Endodermal cell (in vitro differentiated cells): ENCODE measurements at regions not wholly inside any gene's neighbourhood (a gene's known extent, or its start where the extent isn't known, plus 50 kb on each side); places are given as distances from the start of the nearest gene placed in this dataset.

Source experiments
- DNase-seq: peaks from one replicate; pipeline ENCODE4 v3.0.0-alpha.2; 2017
- H3K27ac ChIP-seq: 2 replicates; pipeline ENCODE4 v1.5.1; 2013; ENCODE audit warnings: mild to moderate bottlenecking, low read depth, low read length, moderate library complexity
- H3K27me3 ChIP-seq: 2 replicates; pipeline ENCODE4 v1.6.1; 2013; ENCODE audit warnings: mild to moderate bottlenecking, low read length, moderate library complexity; ENCODE audit not compliant: insufficient read depth, control insufficient read depth, poor library complexity, severe bottlenecking
- H3K36me3 ChIP-seq: 2 replicates; pipeline ENCODE4 v1.7.0; 2013; ENCODE audit warnings: mild to moderate bottlenecking, low read length, moderate library complexity; ENCODE audit not compliant: control insufficient read depth, insufficient read depth
- H3K4me1 ChIP-seq: one replicate; pipeline ENCODE4 v1.7.0; 2013; ENCODE audit warnings: low read length; ENCODE audit not compliant: control insufficient read depth, insufficient read depth
- H3K4me3 ChIP-seq: 2 replicates; pipeline ENCODE4 v1.5.1; 2013; ENCODE audit warnings: mild to moderate bottlenecking, low read length, moderate library complexity
- H3K9ac ChIP-seq: 2 replicates; pipeline ENCODE4 v1.6.1; 2013; ENCODE audit warnings: mild to moderate bottlenecking, low read length, moderate library complexity; ENCODE audit not compliant: poor library complexity, severe bottlenecking; ENCODE audit errors: extremely low read depth
- H3K9me3 ChIP-seq: 2 replicates; pipeline ENCODE4 v1.6.1; 2013; ENCODE audit warnings: mild to moderate bottlenecking, low read length, moderate library complexity; ENCODE audit not compliant: control insufficient read depth
- H3K27ac Mint-ChIP-seq: 2 replicates; pipeline ENCODE4 v1.8.0; 2020; ENCODE audit warnings: mixed read lengths
- H3K27me3 Mint-ChIP-seq: 2 replicates; pipeline ENCODE4 v1.8.0; 2021; ENCODE audit warnings: mild to moderate bottlenecking, mixed read lengths; ENCODE audit not compliant: insufficient read depth
- H3K36me3 Mint-ChIP-seq: 2 replicates; pipeline ENCODE4 v1.8.0; 2020; ENCODE audit warnings: low read depth, mixed read lengths
- H3K4me1 Mint-ChIP-seq: 2 replicates; pipeline ENCODE4 v1.8.0; 2020; ENCODE audit warnings: mixed read lengths
- H3K4me3 Mint-ChIP-seq: 2 replicates; pipeline ENCODE4 v1.8.0; 2020; ENCODE audit warnings: mild to moderate bottlenecking, moderate library complexity, mixed read lengths
- H3K9me3 Mint-ChIP-seq: 2 replicates; pipeline ENCODE4 v1.8.0; 2020; ENCODE audit warnings: mild to moderate bottlenecking, mixed read lengths
- CTCF ChIP-seq: fragments of 200-600 bp; sonication (generic); conservative IDR thresholded peaks from 2 replicates; pipeline ENCODE4 v1.5.0; 2021; ENCODE audit warnings: antibody characterized with exemption, mild to moderate bottlenecking
- WGBS, 2 experiments: methylation state at CpG; one replicate each; pipeline versions ENCODE4 v1.1.5 to v1.1.7; 2013; ENCODE audit warnings: missing lambda C conversion rate in 2 of 2, mixed read lengths in 1 of 2; ENCODE audit not compliant: insufficient coverage in 1 of 2, insufficient read length in 1 of 2; 5-methylcytosine and 5-hydroxymethylcytosine counted together

DNA sequence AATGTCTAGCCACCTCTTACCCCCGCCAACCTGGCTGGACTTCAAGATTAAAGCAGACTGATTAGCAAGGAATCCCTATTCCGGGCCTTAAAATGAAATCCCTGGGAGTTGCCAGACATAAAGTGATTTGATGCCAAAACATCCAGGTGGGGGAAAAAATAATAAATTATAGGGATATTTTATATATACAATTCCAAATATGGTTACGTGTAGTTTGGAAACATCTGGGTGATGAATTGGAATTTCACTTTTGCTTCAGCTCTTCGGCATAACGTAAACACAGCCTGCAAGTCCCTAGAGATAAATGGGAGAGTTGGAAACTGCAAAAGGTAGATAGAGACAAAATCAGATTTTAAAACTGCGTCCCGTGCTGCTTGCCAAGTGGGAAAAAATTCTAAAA, 545.5 kb upstream of the MDFIC2 start:
- no peaks in the 10 kb centered on the region for H3K27me3 ChIP-seq
- H3K4me3 ChIP-seq = no peak overlapping the region
- H3K27ac ChIP-seq = no peak overlapping the region
- no peaks in the 10 kb centered on the region for H3K9me3 ChIP-seq
- H3K4me1 ChIP-seq = peaks cover 4% of the 10 kb centered on the region
- H3K9ac ChIP-seq = no peak overlapping the region
- Mint-ChIP-seq H3K9me3 (peaks cover 2% of the 10 kb centered on the region), H3K27ac (no peak overlapping the region), H3K4me3 (no peak overlapping the region), H3K36me3 (no peaks in the 10 kb centered on the region), H3K27me3 (no peaks in the 10 kb centered on the region), H3K4me1 (peaks cover 23% of the 10 kb centered on the region)
- WGBS, 2 experiments = 90 to 92% methylated on average over 5 to 7 of the region's 7 CpGs
- TF ChIP-seq CTCF = no peak
- no peak for DNase-seq
- H3K36me3 ChIP-seq = no peaks in the 10 kb centered on the region

- peaks cover 2% of the 10 kb centered on the region for H3K27me3 Mint-ChIP-seq
- H3K4me1 Mint-ChIP-seq = peaks cover 23% of the 10 kb centered on the region
- H3K9me3 Mint-ChIP-seq = peaks cover 2% of the 10 kb centered on the region
- H3K4me3 ChIP-seq = no peak overlapping the region
- no peak overlapping the region for H3K27ac Mint-ChIP-seq
- H3K9ac ChIP-seq = no peak overlapping the region
- H3K36me3 Mint-ChIP-seq = no peaks in the 10 kb centered on the region
- no peak for TF ChIP-seq CTCF
- no peaks in the 10 kb centered on the region for H3K36me3 ChIP-seq
- H3K4me3 Mint-ChIP-seq = no peak overlapping the region
- H3K9me3 ChIP-seq = no peaks in the 10 kb centered on the region
- no peaks in the 10 kb centered on the region for H3K27me3 ChIP-seq
- WGBS, 2 experiments = 82 to 98% methylated on average over 3 to 6 of the region's 7 CpGs
- no peak overlapping the region for H3K27ac ChIP-seq
- DNase-seq = no peak
- H3K4me1 ChIP-seq = peaks cover 4% of the 10 kb centered on the region
Observed at GRCh38 chr3:70856414-70857162, 544.1 kb upstream of the MDFIC2 start.

GRCh38 chr3:70855149-70855548, 542.7 kb upstream of the MDFIC2 start:
- Histone ChIP-seq H3K9ac (no peak overlapping the region), H3K36me3 (no peaks in the 10 kb centered on the region), H3K4me1 (peaks cover 4% of the 10 kb centered on the region), H3K9me3 (no peaks in the 10 kb centered on the region), H3K27me3 (no peaks in the 10 kb centered on the region), H3K4me3 (no peak overlapping the region), H3K27ac (no peak overlapping the region)
- Mint-ChIP-seq H3K9me3 (peaks cover 2% of the 10 kb centered on the region), H3K4me1 (peaks cover 23% of the 10 kb centered on the region), H3K36me3 (no peaks in the 10 kb centered on the region), H3K27me3 (peaks cover 2% of the 10 kb centered on the region), H3K27ac (no peak overlapping the region), H3K4me3 (no peak overlapping the region)
- TF ChIP-seq CTCF = no peak
- no peak for DNase-seq
- 77% methylated on average over 2 of the region's 2 CpGs; no CpG with 5 or more reads in 1 of the 2 experiments for WGBS, 2 experiments
